Small intestine (tissue), 7 donors: ENCODE measurements at regions not wholly inside any gene's neighbourhood (a gene's known extent, or its start where the extent isn't known, plus 50 kb on each side); places are given as distances from the start of the nearest gene placed in this dataset.
A peak's percentile ranks its signal among the peaks of the same experiment; 100 is the strongest.

Experiments
- DNase-seq, 2 donors: peaks; one replicate each; pipeline versions ENCODE4 v3.0.0 to v3.0.0-alpha.2; 2013
- FAIRE-seq: peaks from 2 replicates; lab custom pipeline; 2012; peaks lifted over from hg19 to GRCh38; lab: Jason Lieb, UNC
- H3K27ac ChIP-seq, 3 donors: one replicate each; pipeline ENCODE4 v1.5.1; 2013; ENCODE audit warnings: low read length in 2 of 3, mild to moderate bottlenecking in 2 of 3, control low read depth in 1 of 3, inconsistent platforms in 1 of 3, low read depth in 1 of 3, moderate library complexity in 1 of 3
- H3K27me3 ChIP-seq, 3 donors: one replicate each; pipeline ENCODE4 v1.6.1; 2013; ENCODE audit warnings: low read length in 3 of 3, inconsistent platforms in 1 of 3; ENCODE audit not compliant: control insufficient read depth in 3 of 3, insufficient read depth in 3 of 3
- H3K36me3 ChIP-seq, 3 donors: one replicate each; pipeline ENCODE4 v1.6.1; 2013; ENCODE audit warnings: low read length in 3 of 3, inconsistent platforms in 1 of 3, low read depth in 1 of 3, mild to moderate bottlenecking in 1 of 3, moderate library complexity in 1 of 3; ENCODE audit not compliant: control insufficient read depth in 3 of 3, insufficient read depth in 2 of 3
- H3K4me1 ChIP-seq, 3 donors: one replicate each; pipeline ENCODE4 v1.6.1; 2013; ENCODE audit warnings: low read length in 2 of 3, inconsistent platforms in 1 of 3, low read depth in 1 of 3, mild to moderate bottlenecking in 1 of 3, moderate library complexity in 1 of 3; ENCODE audit not compliant: control insufficient read depth in 3 of 3, insufficient read depth in 2 of 3
- H3K4me3 ChIP-seq, 3 donors: one replicate each; pipeline ENCODE4 v1.5.1; 2013; ENCODE audit warnings: low read length in 3 of 3, control low read depth in 1 of 3, inconsistent platforms in 1 of 3, low read depth in 1 of 3, mild to moderate bottlenecking in 1 of 3, moderate library complexity in 1 of 3
- H3K9me3 ChIP-seq, 2 donors: one replicate each; pipeline ENCODE4 v1.6.1; 2013; ENCODE audit warnings: low read depth in 1 of 2, low read length in 1 of 2; ENCODE audit not compliant: control insufficient read depth in 2 of 2, insufficient read depth in 1 of 2
- WGBS, 3 donors: extraction: QIAGEN DNeasy Blood & Tissue Kit; methylation state at CpG; one replicate each; pipeline ENCODE4 v1.1.7; 2013; 5-methylcytosine and 5-hydroxymethylcytosine counted together
- donor health status: healthy with polysubstance abuse.
- donor health status: control.
- donor health status: control.
- donor health status: Bipolar disorder and iron deficiency.
- donor health status: healthy.

DNA sequence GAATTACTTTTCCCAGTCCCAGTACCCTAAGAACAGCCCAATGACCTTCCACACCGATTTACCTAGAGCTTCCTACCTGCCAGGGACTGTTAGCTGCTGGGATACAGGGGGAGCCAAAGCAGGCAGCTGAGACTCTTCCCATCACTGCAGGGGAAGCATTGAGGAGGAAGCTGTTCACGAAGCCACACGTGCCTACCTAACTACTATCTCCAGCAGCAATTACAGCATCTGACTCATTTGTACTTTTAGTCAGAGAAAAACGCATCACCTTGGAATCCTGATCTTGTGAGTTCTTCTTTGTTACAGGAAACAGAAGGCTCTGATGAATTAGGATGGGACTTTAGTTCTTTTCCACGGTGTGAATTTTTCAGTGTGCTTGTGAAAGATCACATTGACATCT is 113.7 kb upstream of the DHX40 start:
- no peak for FAIRE-seq
- peak in 1 of 2 donors; percentile 31 for DNase-seq
- WGBS, 3 donors: 30 to 42% (median 35%) methylated on average over 5 of the region's 5 CpGs

DNA sequence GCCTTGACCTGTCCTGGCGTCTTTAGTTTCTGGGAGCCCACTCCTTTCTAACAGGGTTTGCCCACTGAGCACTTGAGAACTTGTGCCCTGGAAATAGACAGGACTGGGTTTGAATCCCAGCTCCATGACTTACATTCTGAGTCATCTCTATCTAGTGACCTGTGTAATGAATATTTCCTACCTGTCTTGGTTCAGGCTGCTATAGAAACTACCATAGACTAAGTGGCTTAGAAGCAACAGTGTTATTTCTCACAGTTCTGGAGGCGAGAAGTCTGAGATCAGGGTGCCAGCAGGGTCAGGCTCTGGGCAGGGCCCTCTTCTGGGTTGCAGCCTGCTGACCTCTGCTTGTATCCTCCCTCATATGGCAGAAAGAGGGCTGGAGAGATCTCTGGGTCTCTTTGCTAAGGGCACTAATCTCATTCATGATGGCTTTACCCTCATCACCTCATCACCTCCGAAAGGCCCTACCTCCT is 110.7 kb upstream of the DHX40 start:
- Histone ChIP-seq H3K27ac (no peak overlapping the region), H3K36me3 (no peaks in the 10 kb centered on the region), H3K27me3 (no peaks in the 10 kb centered on the region), H3K9me3 (no peaks in the 10 kb centered on the region), H3K4me3 (no peak overlapping the region), H3K4me1 (no peaks in the 10 kb centered on the region)
- DNase-seq (no peak), FAIRE-seq (no peak)
- WGBS, 3 donors: 86 to 100% (median 94%) methylated on average over 3 of the region's 3 CpGs

More for the DNA sequence above, 113.7 kb upstream of the DHX40 start:
- no peak overlapping the region for H3K4me3 ChIP-seq
- no peaks in the 10 kb centered on the region for H3K27me3 ChIP-seq
- no peaks in the 10 kb centered on the region for H3K4me1 ChIP-seq
- H3K27ac ChIP-seq: no peak overlapping the region
- no peaks in the 10 kb centered on the region for H3K9me3 ChIP-seq
- peaks cover 0 to 2% (median 0%) of the 10 kb centered on the region in 3 donors for H3K36me3 ChIP-seq

- FAIRE-seq: no peak
- Histone ChIP-seq H3K4me3 (no peak overlapping the region), H3K36me3 (no peaks in the 10 kb centered on the region), H3K4me1 (no peaks in the 10 kb centered on the region), H3K9me3 (no peaks in the 10 kb centered on the region), H3K27me3 (no peaks in the 10 kb centered on the region), H3K27ac (no peak overlapping the region)
- DNase-seq: no peak
- WGBS, 3 donors: 89 to 99% (median 91%) methylated on average over 7 of the region's 7 CpGs
Measured at GRCh38 chr17:59456428-59456827, 109.0 kb upstream of the DHX40 start.

DNA sequence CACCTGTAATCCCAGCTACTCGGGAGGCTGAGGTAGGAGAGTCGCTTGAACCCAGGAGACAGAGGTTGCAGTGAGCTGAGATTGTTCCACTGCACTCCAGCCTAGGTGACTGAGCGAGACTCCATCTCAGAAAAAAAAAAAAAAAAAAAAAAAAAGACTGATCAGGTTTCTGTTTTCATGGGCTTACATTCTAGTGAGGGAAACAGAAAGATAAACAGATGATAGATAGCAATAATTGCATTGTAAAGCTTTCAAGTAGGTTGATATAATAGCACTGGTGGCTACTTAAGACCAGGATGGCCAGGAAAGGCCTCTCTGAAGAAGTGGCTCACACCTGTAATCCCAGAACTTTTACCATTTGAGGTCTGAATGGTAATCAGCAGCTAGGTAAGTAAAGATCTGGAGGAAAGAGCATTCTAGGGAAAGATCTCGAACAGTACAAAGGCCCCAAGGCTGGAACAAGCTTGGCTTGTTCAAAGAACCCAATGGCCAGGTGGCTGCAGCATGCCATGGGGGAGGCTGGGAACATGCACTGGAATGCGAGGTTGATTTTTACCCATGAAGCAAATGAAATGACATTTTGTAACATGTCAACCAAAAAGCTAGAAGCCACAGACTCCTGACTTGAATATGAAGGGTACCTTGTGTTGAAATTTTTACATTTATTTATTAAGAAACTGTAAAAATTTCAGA is 108.3 kb upstream of the DHX40 start:
- Histone ChIP-seq H3K27ac (no peak overlapping the region), H3K36me3 (no peaks in the 10 kb centered on the region), H3K4me1 (no peaks in the 10 kb centered on the region), H3K27me3 (no peaks in the 10 kb centered on the region), H3K4me3 (no peak overlapping the region), H3K9me3 (no peaks in the 10 kb centered on the region)
- DNase-seq (peak in 1 of 2 donors; percentile 16), FAIRE-seq (no peak)
- WGBS, 3 donors: 70 to 81% (median 70%) methylated on average over 5 of the region's 5 CpGs

- Histone ChIP-seq H3K27ac (no peak overlapping the region), H3K4me1 (peaks cover 0 to 13% (median 0%) of the 10 kb centered on the region in 3 donors), H3K4me3 (no peak overlapping the region), H3K27me3 (no peaks in the 10 kb centered on the region), H3K9me3 (no peaks in the 10 kb centered on the region), H3K36me3 (no peaks in the 10 kb centered on the region)
- WGBS, 3 donors: 85 to 88% (median 87%) methylated on average over 4 of the region's 4 CpGs
- FAIRE-seq (no peak), DNase-seq (no peak)
Measured at GRCh38 chr17:59462385-59462784, 103.0 kb upstream of the DHX40 start.

- Histone ChIP-seq H3K4me1 (peaks cover 0 to 13% (median 0%) of the 10 kb centered on the region in 3 donors), H3K27ac (no peak overlapping the region), H3K4me3 (no peak overlapping the region), H3K36me3 (no peaks in the 10 kb centered on the region), H3K9me3 (no peaks in the 10 kb centered on the region), H3K27me3 (no peaks in the 10 kb centered on the region)
- no peak for DNase-seq
- no peak for FAIRE-seq
- 87 to 91% (median 90%) methylated on average over 5 of the region's 5 CpGs for WGBS, 3 donors
Measured at GRCh38 chr17:59464246-59464645, 101.2 kb upstream of the DHX40 start.

GRCh38 chr17:59465949-59466307 is 99.5 kb upstream of the DHX40 start:
- no peaks in the 10 kb centered on the region for H3K9me3 ChIP-seq
- FAIRE-seq: no peak
- no peak overlapping the region for H3K4me3 ChIP-seq
- H3K27ac ChIP-seq: no peak overlapping the region
- peaks cover 0 to 13% (median 1%) of the 10 kb centered on the region in 3 donors for H3K4me1 ChIP-seq
- 84 to 89% (median 89%) methylated on average over 6 of the region's 6 CpGs for WGBS, 3 donors
- no peaks in the 10 kb centered on the region for H3K36me3 ChIP-seq
- no peak for DNase-seq
- no peaks in the 10 kb centered on the region for H3K27me3 ChIP-seq

GRCh38 chr17:59466946-59467801 is 98.2 kb upstream of the DHX40 start:
- DNase-seq: peak; percentile 5 to 21
- no peak for FAIRE-seq
- Histone ChIP-seq H3K36me3 (no peaks in the 10 kb centered on the region), H3K4me1 (peaks cover 0 to 13% (median 1%) of the 10 kb centered on the region in 3 donors), H3K27me3 (no peaks in the 10 kb centered on the region), H3K27ac (no peak overlapping the region), H3K9me3 (no peaks in the 10 kb centered on the region), H3K4me3 (no peak overlapping the region)
- 84 to 89% (median 87%) methylated on average over 5 of the region's 5 CpGs for WGBS, 3 donors
